Progenitor cell of endocrine pancreas (in vitro differentiated cells): ENCODE measurements at regions not wholly inside any gene's neighbourhood (a gene's known extent, or its start where the extent isn't known, plus 50 kb on each side); places are given as distances from the start of the nearest gene placed in this dataset.

Experiments used
- DNase-seq: peaks from one replicate; pipeline ENCODE4 v3.0.0; 2021; ENCODE audit warnings: low spot score; ENCODE audit not compliant: unreplicated experiment
- H3K27ac Mint-ChIP-seq: 2 replicates; pipeline ENCODE4 v1.8.0; 2021; ENCODE audit warnings: mild to moderate bottlenecking, moderate library complexity, mixed read lengths
- H3K27me3 Mint-ChIP-seq: 2 replicates; pipeline ENCODE4 v1.8.0; 2021; ENCODE audit warnings: mixed read lengths
- H3K36me3 Mint-ChIP-seq: 2 replicates; pipeline ENCODE4 v1.8.0; 2022; ENCODE audit warnings: mixed read lengths; ENCODE audit not compliant: insufficient read depth
- H3K4me1 Mint-ChIP-seq: 2 replicates; pipeline ENCODE4 v1.8.0; 2021; ENCODE audit warnings: low read depth, mixed read lengths
- H3K4me3 Mint-ChIP-seq: 2 replicates; pipeline ENCODE4 v1.8.0; 2021; ENCODE audit warnings: low read depth, mild to moderate bottlenecking, moderate library complexity, mixed read lengths
- H3K9me3 Mint-ChIP-seq: 2 replicates; pipeline ENCODE4 v1.8.0; 2021; ENCODE audit warnings: low read depth, mixed read lengths
- CTCF ChIP-seq: fragments of 200-600 bp; sonication (generic); IDR thresholded peaks from one replicate; pipeline ENCODE4 v1.5.0; 2021; ENCODE audit warnings: antibody characterized with exemption, mild to moderate bottlenecking; ENCODE audit not compliant: unreplicated experiment

GRCh38 chr7:81501220-81501619 is 268.6 kb downstream of the HGF start:
- peaks cover 10% of the 10 kb centered on the region for H3K4me1 Mint-ChIP-seq
- no peaks in the 10 kb centered on the region for H3K36me3 Mint-ChIP-seq
- no peak overlapping the region for H3K27ac Mint-ChIP-seq
- H3K4me3 Mint-ChIP-seq: no peak overlapping the region
- DNase-seq: no peak
- TF ChIP-seq CTCF: no peak
- peaks cover 2% of the 10 kb centered on the region for H3K27me3 Mint-ChIP-seq
- H3K9me3 Mint-ChIP-seq: no peaks in the 10 kb centered on the region

- Mint-ChIP-seq H3K36me3 (no peaks in the 10 kb centered on the region), H3K4me3 (no peak overlapping the region), H3K27me3 (peaks cover 2% of the 10 kb centered on the region), H3K4me1 (peaks cover 10% of the 10 kb centered on the region), H3K9me3 (no peaks in the 10 kb centered on the region), H3K27ac (no peak overlapping the region)
- DNase-seq: no peak
- TF ChIP-seq CTCF: no peak
These were observed 269.2 kb downstream of the HGF start for GRCh38 chr7:81500631-81501030.

- no peaks in the 10 kb centered on the region for H3K36me3 Mint-ChIP-seq
- DNase-seq: no peak
- TF ChIP-seq CTCF: peak; percentile 71
- H3K4me1 Mint-ChIP-seq: peaks cover 10% of the 10 kb centered on the region
- H3K27ac Mint-ChIP-seq: no peak overlapping the region
- no peak overlapping the region for H3K4me3 Mint-ChIP-seq
- peaks cover 2% of the 10 kb centered on the region for H3K27me3 Mint-ChIP-seq
- no peaks in the 10 kb centered on the region for H3K9me3 Mint-ChIP-seq
These were observed 270.4 kb downstream of the HGF start for GRCh38 chr7:81499262-81500116.

GRCh38 chr7:81498176-81498575 is 271.7 kb downstream of the HGF start:
- peaks cover 10% of the 10 kb centered on the region for H3K4me1 Mint-ChIP-seq
- DNase-seq: no peak
- H3K27ac Mint-ChIP-seq: no peak overlapping the region
- peaks cover 2% of the 10 kb centered on the region for H3K27me3 Mint-ChIP-seq
- no peak overlapping the region for H3K4me3 Mint-ChIP-seq
- no peaks in the 10 kb centered on the region for H3K9me3 Mint-ChIP-seq
- H3K36me3 Mint-ChIP-seq: no peaks in the 10 kb centered on the region
- no peak for TF ChIP-seq CTCF

GRCh38 chr7:81492910-81493309 is 276.9 kb downstream of the HGF start:
- no peak overlapping the region for H3K4me3 Mint-ChIP-seq
- H3K27me3 Mint-ChIP-seq: no peaks in the 10 kb centered on the region
- TF ChIP-seq CTCF: no peak
- no peaks in the 10 kb centered on the region for H3K36me3 Mint-ChIP-seq
- H3K27ac Mint-ChIP-seq: no peak overlapping the region
- no peak for DNase-seq
- peaks cover 2% of the 10 kb centered on the region for H3K4me1 Mint-ChIP-seq
- no peaks in the 10 kb centered on the region for H3K9me3 Mint-ChIP-seq
